Right cardiac atrium (tissue), 5 donors: ENCODE measurements at regions not wholly inside any gene's neighbourhood (a gene's known extent, or its start where the extent isn't known, plus 50 kb on each side); places are given as distances from the start of the nearest gene placed in this dataset.

Experiments
- ATAC-seq, 2 donors: fragments of 200-7000 bp; cut with Tn5 transposase; one replicate each; pipeline versions ENCODE4 v1.8.0 to v1.9.1; 2020; ENCODE audit warnings: moderate library complexity in 2 of 2, mild to moderate bottlenecking in 1 of 2
- DNase-seq, 3 donors: peaks; one replicate each; pipeline ENCODE4 v3.0.0-alpha.2; 2020
- H3K27ac ChIP-seq: one replicate; pipeline ENCODE4 v1.5.1; 2013; ENCODE audit warnings: mild to moderate bottlenecking, low read length, control low read depth, moderate library complexity
- H3K27me3 ChIP-seq: one replicate; pipeline ENCODE4 v1.6.1; 2013; ENCODE audit not compliant: control insufficient read depth, insufficient read depth
- H3K4me1 ChIP-seq: one replicate; pipeline ENCODE4 v1.6.1; 2013; ENCODE audit warnings: low read length; ENCODE audit not compliant: control insufficient read depth, insufficient read depth
- H3K4me3 ChIP-seq: one replicate; pipeline ENCODE4 v1.5.1; 2013; ENCODE audit warnings: low read length, control low read depth
- H3K9me3 ChIP-seq: one replicate; pipeline ENCODE4 v1.6.1; 2013; ENCODE audit warnings: low read length; ENCODE audit not compliant: control insufficient read depth
- WGBS: extraction: QIAGEN DNeasy Blood & Tissue Kit; methylation state at CpG from one replicate; pipeline ENCODE4 v1.1.7; 2013; 5-methylcytosine and 5-hydroxymethylcytosine counted together
- intact Hi-C, 4 donors: fragments of 100-400 bp; cut with DNase I; formaldehyde crosslinking; loops; one replicate each; pipeline versions ENCODE4 v1.11.0 to v1.14.0; 2022 to 2023
- donor health status: healthy with polysubstance abuse.
- donor health status: DM: no; HTN: yes; CAD: no.
- donor health status: DM: no; HTN: no; CAD: no.
- donor health status: DM: no; HTN: yes; CAD: no; lungs with severe emphysema.
- donor health status: DM: yes; HTN: yes; CAD: no.

DNA sequence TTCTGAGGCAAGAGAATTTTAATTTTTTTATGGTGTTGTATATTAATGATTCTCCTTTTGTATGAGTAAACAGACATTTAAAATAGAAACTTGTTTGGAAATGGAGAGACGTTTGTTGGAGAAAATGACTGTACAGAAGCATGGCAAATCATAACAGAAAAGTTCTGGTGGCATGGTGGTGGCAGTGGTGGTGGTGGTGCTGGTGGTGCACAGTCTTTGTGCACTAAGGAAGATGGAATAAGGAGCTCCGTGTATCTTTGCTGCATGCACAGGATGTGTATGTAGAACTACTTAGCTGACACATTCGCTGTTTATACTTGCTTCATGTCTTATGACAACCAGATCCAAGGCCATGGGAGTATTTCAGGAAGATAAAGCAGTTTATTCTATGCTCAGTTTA is 294.9 kb downstream of the UTRN start:
- ATAC-seq (no peak), DNase-seq (no peak)
- intact Hi-C loops: loop anchor here in 2 of 4 donors (5.0 to 10.0 kb wide), 3 partner anchors 355 to 632 kb away; no protein-coding TSS in a partner anchor
- no peak overlapping the region for H3K27ac ChIP-seq
- no peaks in the 10 kb centered on the region for H3K4me1 ChIP-seq
- no peaks in the 10 kb centered on the region for H3K9me3 ChIP-seq
- 62% methylated on average over 3 of the region's 3 CpGs for WGBS
- no peak overlapping the region for H3K4me3 ChIP-seq
- no peaks in the 10 kb centered on the region for H3K27me3 ChIP-seq

GRCh38 chr6:144580771-144581170 is 295.6 kb downstream of the UTRN start:
- Histone ChIP-seq H3K4me3 (no peak overlapping the region), H3K4me1 (no peaks in the 10 kb centered on the region), H3K9me3 (no peaks in the 10 kb centered on the region), H3K27ac (no peak overlapping the region), H3K27me3 (no peaks in the 10 kb centered on the region)
- ATAC-seq (no peak), DNase-seq (no peak)
- WGBS: 97% methylated on average over 1 of the region's 1 CpG
- intact Hi-C loops: loop anchor here in 2 of 4 donors (5.0 to 10.0 kb wide), 3 partner anchors 354 to 632 kb away; no protein-coding TSS in a partner anchor

- no peak overlapping the region for H3K27ac ChIP-seq
- H3K27me3 ChIP-seq: no peaks in the 10 kb centered on the region
- H3K9me3 ChIP-seq: no peaks in the 10 kb centered on the region
- no peaks in the 10 kb centered on the region for H3K4me1 ChIP-seq
- ATAC-seq (peak; percentile 55 to 60), DNase-seq (no peak)
- 57% methylated on average over 5 of the region's 5 CpGs for WGBS
- no peak overlapping the region for H3K4me3 ChIP-seq
- intact Hi-C loops: loop anchor here in 2 of 4 donors (5.0 to 10.0 kb wide), 3 partner anchors 353 to 630 kb away; no protein-coding TSS in a partner anchor
Measured at GRCh38 chr6:144581812-144582537, 296.8 kb downstream of the UTRN start.

GRCh38 chr6:144582939-144583613 is 297.9 kb downstream of the UTRN start:
- WGBS: 18% methylated on average over 16 of the region's 16 CpGs
- ATAC-seq (peak; percentile 61 to 72), DNase-seq (peak; percentile 27 to 76 (median 74))
- Histone ChIP-seq H3K4me3 (peak overlapping the region; percentile 7), H3K9me3 (no peaks in the 10 kb centered on the region), H3K27me3 (no peaks in the 10 kb centered on the region), H3K27ac (no peak overlapping the region), H3K4me1 (no peaks in the 10 kb centered on the region)
- intact Hi-C loops: loop anchor here in 2 of 4 donors (5.0 to 10.0 kb wide), 3 partner anchors 352 to 629 kb away; no protein-coding TSS in a partner anchor

DNA sequence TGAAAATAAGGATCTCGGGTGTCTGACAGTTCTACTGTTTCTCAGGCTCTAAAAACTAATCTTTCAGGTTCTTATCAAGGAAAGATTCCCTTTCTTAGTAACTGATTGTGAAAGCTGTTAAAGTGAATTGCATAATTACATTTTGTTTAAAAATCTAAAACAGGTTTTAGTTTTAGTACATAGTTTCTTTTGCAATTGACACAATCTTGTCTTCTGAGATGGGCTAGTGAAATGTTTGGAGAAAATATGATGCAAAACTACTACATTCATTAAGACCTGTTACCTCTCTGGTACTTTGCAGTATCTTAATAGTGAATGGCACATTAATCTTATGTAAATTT is 298.4 kb downstream of the UTRN start:
- intact Hi-C loops: loop anchor here in 2 of 4 donors (5.0 to 10.0 kb wide), 3 partner anchors 351 to 629 kb away; no protein-coding TSS in a partner anchor
- ATAC-seq (no peak), DNase-seq (no peak)
- Histone ChIP-seq H3K27me3 (no peaks in the 10 kb centered on the region), H3K9me3 (no peaks in the 10 kb centered on the region), H3K4me1 (no peaks in the 10 kb centered on the region), H3K4me3 (no peak overlapping the region), H3K27ac (no peak overlapping the region)
- WGBS: 76% methylated on average over 1 of the region's 1 CpG

- H3K27me3 ChIP-seq: no peaks in the 10 kb centered on the region
- WGBS: 25% methylated on average over 3 of the region's 3 CpGs
- ATAC-seq (no peak), DNase-seq (no peak)
- no peaks in the 10 kb centered on the region for H3K9me3 ChIP-seq
- no peaks in the 10 kb centered on the region for H3K4me1 ChIP-seq
- no peak overlapping the region for H3K27ac ChIP-seq
- intact Hi-C loops: loop anchor here in 3 of 4 donors (5.0 to 10.0 kb wide), 3 partner anchors 349 to 627 kb away; no protein-coding TSS in a partner anchor
- H3K4me3 ChIP-seq: no peak overlapping the region
Measured at GRCh38 chr6:144585217-144585814, 300.2 kb downstream of the UTRN start.

GRCh38 chr6:144586986-144587385 is 301.9 kb downstream of the UTRN start:
- Histone ChIP-seq H3K4me1 (peaks cover 1% of the 10 kb centered on the region), H3K9me3 (no peaks in the 10 kb centered on the region), H3K4me3 (no peak overlapping the region), H3K27ac (no peak overlapping the region), H3K27me3 (no peaks in the 10 kb centered on the region)
- DNase-seq: no peak
- no peak for ATAC-seq
- intact Hi-C loops: loop anchor here in 3 of 4 donors (5.0 to 10.0 kb wide), 3 partner anchors 348 to 625 kb away; no protein-coding TSS in a partner anchor
- WGBS: 56% methylated on average over 3 of the region's 3 CpGs

- ATAC-seq (no peak), DNase-seq (no peak)
- H3K27ac ChIP-seq: no peak overlapping the region
- WGBS: 71% methylated on average over 1 of the region's 1 CpG
- no peaks in the 10 kb centered on the region for H3K27me3 ChIP-seq
- intact Hi-C loops: loop anchor here in 3 of 4 donors (5.0 to 10.0 kb wide), 3 partner anchors 346 to 623 kb away; no protein-coding TSS in a partner anchor
- H3K4me1 ChIP-seq: peaks cover 1% of the 10 kb centered on the region
- H3K9me3 ChIP-seq: no peaks in the 10 kb centered on the region
- no peak overlapping the region for H3K4me3 ChIP-seq
Measured at GRCh38 chr6:144588697-144589325, 303.7 kb downstream of the UTRN start.

DNA sequence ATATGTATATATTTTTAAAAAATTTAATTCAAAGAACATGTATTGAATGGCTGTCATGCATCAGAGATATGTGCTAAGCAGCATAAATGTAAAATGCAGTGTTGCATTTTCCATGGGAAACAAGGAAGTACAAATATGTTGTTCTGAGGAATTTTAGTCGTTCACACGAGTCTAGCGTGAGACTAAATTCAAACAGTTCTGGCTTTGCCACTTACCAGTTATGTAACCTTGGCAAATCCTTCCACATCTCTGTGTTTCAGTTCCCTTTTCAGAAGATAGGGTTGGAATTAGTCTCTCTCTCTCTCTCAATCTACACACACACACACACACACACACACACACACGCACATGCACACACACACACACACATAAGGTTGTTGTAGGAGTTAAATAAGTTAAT is 305.4 kb downstream of the UTRN start:
- DNase-seq: no peak
- Histone ChIP-seq H3K4me1 (peaks cover 1% of the 10 kb centered on the region), H3K9me3 (no peaks in the 10 kb centered on the region), H3K27ac (no peak overlapping the region), H3K4me3 (no peak overlapping the region), H3K27me3 (no peaks in the 10 kb centered on the region)
- WGBS: 54% methylated on average over 4 of the region's 4 CpGs
- intact Hi-C loops: no loop called here
- peak; percentile 29 to 71 for ATAC-seq

DNA sequence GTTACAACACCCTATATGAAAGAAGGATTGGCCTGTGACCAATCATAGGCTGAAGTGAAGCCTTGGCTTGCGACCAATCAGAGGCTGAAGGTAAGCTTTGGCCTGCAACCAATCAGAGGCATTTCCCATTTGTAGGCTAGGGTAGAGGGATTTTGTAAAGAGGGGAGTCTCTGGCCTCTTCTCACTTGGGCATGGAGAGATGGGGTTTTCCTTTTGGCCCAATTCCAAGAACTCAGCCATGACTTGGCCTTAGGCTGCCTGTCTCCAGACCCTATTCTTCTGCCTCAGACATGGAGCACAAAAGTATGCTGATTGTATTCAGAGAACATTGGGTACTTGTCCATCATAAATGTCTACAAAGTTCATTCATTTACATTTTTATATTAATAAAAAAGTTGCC is 308.3 kb downstream of the UTRN start:
- intact Hi-C loops: no loop called here
- Histone ChIP-seq H3K27ac (no peak overlapping the region), H3K4me3 (no peak overlapping the region), H3K4me1 (peaks cover 1% of the 10 kb centered on the region), H3K9me3 (no peaks in the 10 kb centered on the region), H3K27me3 (no peaks in the 10 kb centered on the region)
- ATAC-seq (no peak), DNase-seq (no peak)
- WGBS: 98% methylated on average over 1 of the region's 1 CpG
